HepG2 (cell line): ENCODE measurements at regions not wholly inside any gene's neighbourhood (a gene's known extent, or its start where the extent isn't known, plus 50 kb on each side); places are given as distances from the start of the nearest gene placed in this dataset.

ENCODE experiments used
- ASH2L ChIP-seq: fragments of 300-600, 200-600 bp; sonication (generic); IDR thresholded peaks from 2 replicates; pipeline ENCODE4 v1.7.0; 2017; ENCODE audit warnings: low read depth, mild to moderate bottlenecking, moderate library complexity, mixed read lengths, low read length; ENCODE audit not compliant: insufficient read length
- LCORL ChIP-seq, 2 experiments: fragments of 450-650 bp in 1 of 2; sonication (generic) in 1 of 2; formaldehyde crosslinking in 1 of 2; IDR thresholded peaks; 2 replicates each; pipeline versions ENCODE4 v1.5.0 to v1.6.1; 2017 to 2020; ENCODE audit warnings: antibody characterized with exemption in 1 of 2, missing genetic modification reagents in 1 of 2
- MED13 ChIP-seq: sonication (generic); formaldehyde crosslinking; IDR thresholded peaks from 2 replicates; pipeline ENCODE4 v1.5.0; 2020; ENCODE audit warnings: missing genetic modification reagents
- ONECUT2 ChIP-seq: sonication (generic); formaldehyde crosslinking; IDR thresholded peaks from 2 replicates; pipeline ENCODE4 v1.4.0; 2020; ENCODE audit warnings: missing genetic modification reagents
- PHB2 ChIP-seq: fragments of 450-650 bp; IDR thresholded peaks from 2 replicates; pipeline ENCODE4 v1.6.1; 2018; ENCODE audit not compliant: partially characterized antibody
- POLR2A ChIP-seq, 2 experiments: IDR thresholded peaks; 2 replicates each; pipeline ENCODE4 v1.6.1; 2011; ENCODE audit warnings: low read depth in 2 of 2, low read length in 2 of 2, mild to moderate bottlenecking in 1 of 2, moderate library complexity in 1 of 2; ENCODE audit not compliant: insufficient read depth in 1 of 2
- RBFOX2 ChIP-seq: fragments of 200-400 bp; formaldehyde crosslinking; IDR thresholded peaks from 2 replicates; pipeline ENCODE4 v1.6.1; 2017; ENCODE audit warnings: low read depth, mild to moderate bottlenecking, low read length
- ZBTB8A ChIP-seq: sonication (generic); formaldehyde crosslinking; IDR thresholded peaks from 2 replicates; pipeline ENCODE4 v1.4.0; 2020; ENCODE audit warnings: mild to moderate bottlenecking, low read depth, missing genetic modification reagents, borderline replicate concordance
- ZMYM4 ChIP-seq: sonication (generic); formaldehyde crosslinking; IDR thresholded peaks from 2 replicates; pipeline ENCODE4 v1.8.1; 2023; ENCODE audit warnings: mild to moderate bottlenecking, missing genetic modification reagents
- TF ChIP-seq, protein P1 (sequence below): IDR thresholded peaks from 2 replicates; pipeline ENCODE4 v1.6.1; 2016; ENCODE audit warnings: missing genetic modification reagents, missing compliant biosample characterization

DNA sequence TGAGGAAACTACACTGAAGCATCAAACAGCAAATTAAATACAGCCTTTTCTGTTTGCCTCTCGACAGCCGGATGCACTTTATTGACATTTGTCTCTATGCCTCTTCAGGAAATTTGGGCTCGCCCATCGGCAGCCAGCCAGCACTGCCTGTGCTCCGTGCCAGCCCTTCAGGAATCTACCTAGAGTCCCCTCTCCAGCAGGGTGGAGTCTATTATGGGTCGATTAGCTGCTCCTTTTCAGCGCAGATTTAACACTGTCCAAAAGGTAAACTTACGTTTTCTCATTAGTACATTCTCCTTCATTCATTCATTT lies 91.5 kb downstream of the MYCN start:
- no peak for TF ChIP-seq LCORL (IDR thresholded peaks at IDR 0.05)
- no peak for TF ChIP-seq LCORL (CRISPR knock-in tag; IDR thresholded peaks at IDR 0.05)
- TF ChIP-seq ONECUT2, result no peak
- TF ChIP-seq, protein P1, sequence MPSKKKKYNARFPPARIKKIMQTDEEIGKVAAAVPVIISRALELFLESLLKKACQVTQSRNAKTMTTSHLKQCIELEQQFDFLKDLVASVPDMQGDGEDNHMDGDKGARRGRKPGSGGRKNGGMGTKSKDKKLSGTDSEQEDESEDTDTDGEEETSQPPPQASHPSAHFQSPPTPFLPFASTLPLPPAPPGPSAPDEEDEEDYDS, result no peak
- TF ChIP-seq RBFOX2, result no peak
- TF ChIP-seq PHB2, result no peak
- TF ChIP-seq ASH2L, result no peak
- no peak for TF ChIP-seq POLR2A (IDR thresholded peaks at IDR 0.05; ENCODE audit: insufficient read depth in 1 of 2, low read depth in 2 of 2, low read length in 2 of 2)
- no peak for TF ChIP-seq ZMYM4
- TF ChIP-seq ZBTB8A (CRISPR knock-in tag), result no peak
- no peak for TF ChIP-seq MED13
